Immature natural killer cell (primary cell): ENCODE measurements at regions not wholly inside any gene's neighbourhood (a gene's known extent, or its start where the extent isn't known, plus 50 kb on each side); places are given as distances from the start of the nearest gene placed in this dataset.
"Not testable (repeated sequence)": the region's sequence is repeated elsewhere in the genome, so short reads cannot be mapped to it uniquely, and the experiment has no call there.

Experiments
- DNase-seq, 3 donors: peaks; one replicate each; pipeline ENCODE4 v3.0.0; 2022; ENCODE audit warnings: mixed read lengths in 1 of 3
- H3K27ac Mint-ChIP-seq, 6 donors: one replicate each; pipeline ENCODE4 v1.8.0; 2020; ENCODE audit warnings: mixed read lengths in 6 of 6, mild to moderate bottlenecking in 5 of 6, inconsistent platforms in 4 of 6, moderate library complexity in 3 of 6
- H3K27me3 Mint-ChIP-seq, 3 donors: one replicate each; pipeline ENCODE4 v1.8.0; 2020 to 2021; ENCODE audit warnings: low read depth in 3 of 3, mild to moderate bottlenecking in 3 of 3, mixed read lengths in 3 of 3, moderate library complexity in 3 of 3, inconsistent platforms in 1 of 3
- H3K36me3 Mint-ChIP-seq, 3 donors: one replicate each; pipeline ENCODE4 v1.8.0; 2020; ENCODE audit warnings: mixed read lengths in 3 of 3, inconsistent platforms in 2 of 3, mild to moderate bottlenecking in 2 of 3
- H3K4me1 Mint-ChIP-seq, 2 donors: one replicate each; pipeline ENCODE4 v1.8.0; 2020; ENCODE audit warnings: inconsistent platforms in 2 of 2, mild to moderate bottlenecking in 2 of 2, mixed read lengths in 2 of 2, moderate library complexity in 1 of 2
- H3K4me3 Mint-ChIP-seq, 5 donors: one replicate each; pipeline ENCODE4 v1.8.0; 2020; ENCODE audit warnings: mild to moderate bottlenecking in 5 of 5, mixed read lengths in 5 of 5, inconsistent platforms in 3 of 5, moderate library complexity in 3 of 5
- H3K9me3 Mint-ChIP-seq, 6 donors: one replicate each; pipeline ENCODE4 v1.8.0; 2020; ENCODE audit warnings: mild to moderate bottlenecking in 6 of 6, mixed read lengths in 6 of 6, inconsistent platforms in 4 of 6, moderate library complexity in 3 of 6

DNA sequence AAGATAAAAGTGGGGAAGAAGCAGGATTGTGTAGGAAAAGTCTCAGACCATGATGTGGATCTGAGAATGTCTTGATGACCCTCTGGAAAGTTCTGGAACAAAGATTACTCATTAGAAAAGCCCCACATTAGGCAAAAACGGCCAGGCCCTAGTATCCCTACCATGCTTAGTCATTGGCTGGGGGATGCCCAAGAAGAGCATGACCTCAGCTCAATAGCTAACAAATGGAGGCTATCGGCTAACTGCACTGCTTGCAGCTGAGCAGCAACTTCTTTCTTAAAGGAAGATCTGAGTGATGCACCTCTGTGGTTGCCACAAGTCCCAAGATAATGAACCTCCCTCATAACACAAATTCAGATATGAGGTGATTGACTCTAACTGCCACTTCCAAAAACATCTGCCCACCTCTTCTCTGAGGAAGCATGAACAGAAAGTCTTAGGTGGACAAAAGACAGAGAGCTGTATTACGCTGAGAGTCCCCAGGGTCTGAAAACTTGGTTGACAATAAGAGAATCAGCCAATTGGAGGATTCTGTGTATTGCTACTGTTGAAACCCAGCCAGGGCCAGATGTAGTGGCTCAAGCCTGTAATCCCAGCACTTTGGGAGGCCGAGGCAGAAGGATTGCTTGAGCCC lies 64.6 kb upstream of the AK4 start:
- Mint-ChIP-seq H3K27ac (no peak overlapping the region), H3K27me3 (peaks cover 0 to 3% (median 0%) of the 10 kb centered on the region in 3 donors), H3K4me1 (no peaks in the 10 kb centered on the region), H3K36me3 (no peaks in the 10 kb centered on the region), H3K9me3 (peaks cover 0 to 1% (median 0%) of the 10 kb centered on the region in 6 donors), H3K4me3 (no peak overlapping the region)
- DNase-seq: no peak

DNA sequence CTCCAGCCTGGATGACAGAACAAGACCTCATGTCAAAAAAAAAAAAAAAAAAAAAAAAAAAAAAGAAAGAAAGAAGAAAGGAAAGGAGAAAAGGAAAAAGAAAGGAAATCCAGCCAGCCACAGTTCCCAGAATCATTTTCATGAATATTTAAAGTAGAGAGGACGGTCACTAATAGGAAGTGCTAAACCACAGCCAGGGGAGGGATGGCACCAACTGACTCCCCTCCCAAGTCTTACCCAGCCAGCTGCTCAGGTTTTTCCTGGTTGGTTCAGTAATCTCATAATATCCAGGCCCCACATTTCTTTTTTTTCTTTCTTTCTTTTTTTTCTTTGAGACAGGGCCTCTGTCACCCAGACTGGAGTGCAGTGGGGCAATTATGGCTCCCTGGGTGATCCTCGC lies 63.9 kb upstream of the AK4 start:
- no peaks in the 10 kb centered on the region for H3K4me1 Mint-ChIP-seq

DNA sequence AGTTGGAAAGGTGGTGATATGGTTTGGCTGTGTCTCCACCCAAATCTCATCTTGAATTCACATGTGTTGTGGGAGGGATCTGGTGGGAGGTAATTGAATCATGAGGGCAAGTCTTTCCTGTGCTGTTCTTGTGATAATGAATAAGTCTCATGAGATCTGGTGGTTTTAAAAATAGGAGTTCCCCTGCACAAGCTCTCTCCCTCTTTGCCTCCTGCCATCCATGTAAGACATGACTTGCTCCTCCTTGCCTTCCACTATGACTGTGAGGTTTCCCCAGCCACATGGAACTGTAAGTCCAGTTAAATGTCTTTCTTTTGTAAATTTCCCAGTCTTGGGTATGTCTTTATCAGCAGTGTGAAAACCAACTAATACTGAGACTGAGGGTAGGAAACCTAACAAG lies 60.5 kb upstream of the AK4 start:
- H3K9me3 Mint-ChIP-seq, H3K4me3 Mint-ChIP-seq, DNase-seq, H3K27me3 Mint-ChIP-seq, H3K36me3 Mint-ChIP-seq, H3K27ac Mint-ChIP-seq: not testable (repeated sequence)
- peaks cover 6 to 12% of the 10 kb centered on the region in 2 donors for H3K4me1 Mint-ChIP-seq

More for the DNA sequence above, 63.9 kb upstream of the AK4 start:
- Mint-ChIP-seq H3K9me3 (peaks cover 0 to 1% (median 0%) of the 10 kb centered on the region in 6 donors), H3K27ac (no peak overlapping the region), H3K4me3 (no peak overlapping the region), H3K27me3 (peaks cover 0 to 5% (median 0%) of the 10 kb centered on the region in 3 donors), H3K36me3 (no peaks in the 10 kb centered on the region)
- DNase-seq: no peak

DNA sequence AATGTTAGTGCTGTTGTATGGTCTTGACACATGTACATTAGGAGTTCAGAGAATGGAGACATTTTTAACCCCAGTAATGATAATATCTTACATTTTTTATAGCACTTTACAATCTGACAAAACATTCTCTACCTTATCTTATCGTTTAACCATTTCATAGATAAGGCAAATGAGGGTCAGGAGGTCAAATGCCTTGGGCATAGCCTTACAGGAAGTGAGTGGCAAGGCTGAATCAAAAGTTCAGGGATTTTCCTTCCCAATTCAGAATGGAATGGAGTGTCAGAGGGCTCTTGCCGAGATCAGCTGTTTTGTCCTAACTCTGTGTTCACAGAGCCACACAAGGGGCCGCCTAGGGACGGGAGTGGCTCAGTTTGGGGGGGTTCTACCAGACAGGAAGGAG lies 57.6 kb upstream of the AK4 start:
- Mint-ChIP-seq H3K36me3 (no peaks in the 10 kb centered on the region), H3K4me1 (peaks cover 6 to 12% of the 10 kb centered on the region in 2 donors), H3K4me3 (no peak overlapping the region), H3K9me3 (peaks cover 0 to 1% (median 0%) of the 10 kb centered on the region in 6 donors), H3K27me3 (peaks cover 4 to 7% (median 5%) of the 10 kb centered on the region in 3 donors), H3K27ac (no peak overlapping the region)
- peak in 1 of 3 donors; percentile 5 for DNase-seq

DNA sequence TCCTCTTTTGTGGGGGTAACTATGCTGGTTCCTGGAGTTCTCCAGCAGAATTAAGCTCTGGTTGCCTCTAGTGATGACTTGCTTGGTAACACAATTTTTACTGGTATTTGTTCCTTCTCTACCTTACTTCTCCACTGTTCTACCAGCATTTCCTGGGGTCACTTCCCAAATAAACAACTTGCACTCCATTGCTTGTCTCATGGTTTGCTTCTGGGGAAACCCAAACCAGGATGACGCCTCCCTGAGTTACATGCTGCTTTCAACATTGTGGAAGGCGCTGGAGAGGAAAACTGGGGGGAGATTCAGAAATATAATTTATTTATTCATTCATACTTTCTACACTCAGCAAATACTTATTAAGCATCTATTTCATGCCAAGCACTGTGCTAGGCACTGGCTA lies 55.3 kb upstream of the AK4 start:
- Mint-ChIP-seq H3K27me3 (peaks cover 4 to 13% (median 11%) of the 10 kb centered on the region in 3 donors), H3K4me3 (no peak overlapping the region), H3K9me3 (peaks cover 0 to 2% (median 0%) of the 10 kb centered on the region in 6 donors), H3K4me1 (peaks cover 6 to 12% of the 10 kb centered on the region in 2 donors), H3K36me3 (peaks cover 0 to 3% (median 0%) of the 10 kb centered on the region in 3 donors), H3K27ac (no peak overlapping the region)
- DNase-seq: no peak

DNA sequence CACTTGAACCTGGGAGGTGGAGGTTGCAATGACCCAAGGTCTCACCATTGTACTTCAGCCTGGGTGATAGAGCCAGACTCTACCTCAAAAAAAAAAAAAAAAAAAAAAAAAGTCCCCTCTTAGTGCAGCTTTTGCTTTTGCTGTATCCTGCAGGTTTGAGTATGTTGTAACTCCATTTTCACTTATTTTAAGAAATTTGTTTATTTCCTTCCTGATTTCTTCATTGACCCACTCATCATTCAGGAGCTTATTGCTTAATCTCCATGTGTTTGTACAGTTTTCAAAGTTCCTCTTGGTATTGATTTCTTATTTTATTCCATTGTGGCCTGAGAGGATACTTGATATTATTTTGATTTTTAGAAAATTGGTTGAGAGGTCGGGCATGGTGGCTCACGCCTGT lies 50.9 kb upstream of the AK4 start:
- H3K27me3 Mint-ChIP-seq: peaks cover 4 to 15% (median 11%) of the 10 kb centered on the region in 3 donors
- H3K27ac Mint-ChIP-seq: no peak overlapping the region
- H3K4me1 Mint-ChIP-seq: no peaks in the 10 kb centered on the region
- H3K36me3 Mint-ChIP-seq: peaks cover 0 to 4% (median 3%) of the 10 kb centered on the region in 3 donors
- H3K4me3 Mint-ChIP-seq: no peak overlapping the region
- peaks cover 5 to 32% (median 18%) of the 10 kb centered on the region in 6 donors for H3K9me3 Mint-ChIP-seq
- DNase-seq: no peak
